Left hindlimb (tissue), 1 donor: ENCODE measurements at regions not wholly inside any gene's neighbourhood (a gene's known extent, or its start where the extent isn't known, plus 50 kb on each side); places are given as distances from the start of the nearest gene placed in this dataset.
"Not testable (repeated sequence)": the region's sequence is repeated elsewhere in the genome, so short reads cannot be mapped to it uniquely, and the experiment has no call there.

Source experiments
- DNase-seq: peaks from one replicate; pipeline ENCODE4 v3.0.0-alpha.2; 2018

DNA sequence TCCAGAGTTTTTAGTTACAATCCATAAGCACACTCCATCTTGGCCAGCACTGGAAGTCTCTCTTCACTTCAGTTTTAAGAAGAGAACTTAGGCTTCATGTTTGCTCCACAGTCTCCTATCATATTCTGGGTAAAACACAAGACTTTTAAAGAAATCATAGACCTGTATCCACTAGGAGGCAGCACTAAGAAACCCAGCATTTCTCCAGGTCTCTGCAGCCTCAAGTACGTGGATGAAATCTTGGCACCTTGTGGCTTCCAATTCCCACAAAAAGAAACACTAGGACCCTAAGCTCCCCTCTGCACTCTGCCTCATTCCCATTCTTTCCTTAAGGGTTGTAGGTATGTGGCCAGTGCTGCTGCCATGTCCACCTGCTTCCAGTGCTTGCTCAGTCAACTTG, 367.3 kb upstream of the CASK start:
- no peak for DNase-seq

DNA sequence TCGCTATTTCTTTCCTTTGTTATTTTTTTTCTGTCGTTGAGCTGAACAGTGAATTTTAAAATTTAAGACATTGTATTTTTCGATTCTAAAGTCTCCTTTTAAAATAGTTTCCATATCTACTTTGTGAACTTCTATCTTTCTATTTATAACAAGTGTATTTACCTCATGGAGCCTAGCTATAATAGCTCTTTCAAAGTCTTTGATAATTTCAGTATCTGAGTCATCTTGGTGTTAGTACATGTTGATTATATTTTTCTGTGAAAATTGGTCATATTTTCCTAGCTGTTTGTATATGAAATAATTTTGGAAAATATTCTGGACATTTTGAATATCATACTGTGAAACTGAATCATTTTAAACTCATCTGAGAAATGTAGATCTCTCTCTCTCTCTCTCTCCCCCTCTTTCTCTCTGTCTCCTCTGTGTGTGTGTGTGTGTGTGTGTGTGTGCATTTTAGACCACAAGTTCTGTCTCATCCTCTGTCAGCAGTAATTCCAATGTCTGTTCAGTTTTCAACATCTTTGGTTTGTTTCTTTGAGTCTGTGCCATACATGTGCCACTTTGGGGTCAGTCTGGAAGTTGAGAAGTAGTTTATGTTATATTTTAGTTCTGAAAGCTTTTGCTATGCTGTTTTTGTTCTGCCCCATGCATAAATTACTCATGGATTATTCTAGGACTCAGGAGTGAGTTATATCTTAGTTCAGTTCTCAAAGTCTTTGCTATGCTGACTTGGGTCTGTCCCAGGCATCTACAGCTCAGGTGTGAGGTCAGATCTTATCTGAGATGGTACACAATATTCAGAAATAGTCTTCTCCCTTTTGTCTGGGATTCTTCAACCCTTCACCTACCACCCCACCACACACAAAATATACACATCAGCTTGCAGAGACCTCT, 366.4 kb upstream of the CASK start:
- DNase-seq, result no peak

DNA sequence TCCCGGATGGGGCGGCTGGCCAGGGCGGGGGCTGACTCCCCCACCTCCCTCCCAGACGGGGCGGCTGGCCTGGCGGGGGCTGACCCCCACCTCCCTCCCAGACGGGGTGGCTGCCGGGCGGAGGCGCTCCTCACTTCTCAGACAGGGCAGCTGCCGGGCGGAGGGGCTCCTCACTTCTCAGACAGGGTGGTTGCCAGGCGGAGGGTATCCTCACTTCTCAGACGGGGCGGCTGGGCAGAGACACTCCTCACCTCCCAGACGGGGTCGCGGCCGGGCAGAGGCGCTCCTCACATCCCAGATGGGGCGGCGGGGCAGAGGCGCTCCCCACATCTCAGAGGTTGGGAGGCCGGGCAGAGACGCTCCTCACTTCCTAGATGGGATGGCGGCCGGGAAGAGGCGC, 362.3 kb upstream of the CASK start:
- not testable (repeated sequence) for DNase-seq

DNA sequence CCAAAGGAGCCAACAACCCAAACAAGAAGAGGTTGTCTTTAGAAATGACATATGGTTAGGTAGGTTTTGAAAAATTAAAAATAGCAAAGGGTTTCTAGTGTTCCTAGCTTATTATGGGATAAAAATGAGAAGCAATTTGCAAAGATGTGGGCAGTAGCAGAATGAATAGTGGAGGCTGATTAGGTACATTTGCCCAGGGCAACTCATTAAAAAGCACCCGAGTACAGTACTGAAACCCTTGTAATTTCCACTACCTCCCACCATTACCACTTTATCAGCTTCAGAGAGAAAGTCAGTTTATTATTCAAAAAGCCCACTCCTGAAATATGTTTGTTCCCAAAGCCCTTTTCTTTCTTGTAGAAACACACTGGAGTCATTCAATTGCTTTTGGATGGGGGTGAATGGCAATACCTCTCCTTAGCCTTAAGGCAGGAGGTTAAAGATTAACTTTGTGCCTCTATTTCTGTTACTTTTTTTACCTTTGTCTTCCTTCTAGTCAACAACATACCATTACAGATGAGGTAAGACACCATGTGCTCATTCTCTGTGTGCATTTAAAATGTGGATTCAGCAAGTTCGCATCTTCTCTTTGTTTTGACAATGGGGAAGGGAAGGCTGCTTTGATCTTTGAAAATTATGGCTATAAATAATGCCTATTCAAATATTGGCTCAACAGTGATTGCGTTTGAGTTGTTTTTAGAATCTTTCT, 353.8 kb upstream of the CASK start:
- DNase-seq, result no peak

DNA sequence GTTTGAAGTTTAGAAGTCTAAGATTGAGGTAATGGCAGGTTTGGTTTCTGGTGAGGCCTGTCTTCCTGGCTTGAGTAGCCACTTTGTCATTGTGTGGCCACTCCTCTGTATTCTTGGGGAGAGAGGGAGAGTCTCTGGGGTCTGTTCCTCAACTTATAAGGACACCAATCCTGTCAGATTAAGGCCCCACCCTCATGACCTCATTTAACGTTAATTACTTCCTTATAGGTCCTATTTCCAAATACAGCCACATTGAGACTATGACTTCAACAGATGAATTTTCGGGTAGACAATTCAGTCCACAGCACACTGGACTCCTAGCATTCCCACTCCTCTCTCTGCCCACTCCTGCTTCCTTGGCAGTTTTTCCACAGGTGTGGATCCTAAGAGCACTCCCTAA, 350.8 kb upstream of the CASK start:
- no peak for DNase-seq

DNA sequence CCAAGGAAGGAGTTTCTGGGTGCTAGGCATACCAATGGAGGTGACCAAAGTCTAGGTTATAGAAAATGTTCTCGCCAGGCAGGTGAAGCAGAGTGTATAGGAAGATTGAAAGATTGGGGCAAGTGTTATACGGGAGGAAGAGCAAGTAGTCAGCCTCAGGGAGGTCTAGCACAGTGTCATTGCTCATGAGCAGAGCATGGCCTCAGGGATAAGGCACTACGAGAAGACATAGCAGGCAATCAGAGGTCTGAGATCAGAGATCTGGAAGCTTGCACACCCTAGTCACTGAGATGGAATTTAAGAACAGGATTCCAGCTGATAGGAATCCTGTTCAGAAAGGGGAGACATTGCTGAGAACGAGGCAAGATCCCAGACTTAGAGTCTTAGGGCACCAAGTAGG, 350.0 kb upstream of the CASK start:
- DNase-seq, result no peak

DNA sequence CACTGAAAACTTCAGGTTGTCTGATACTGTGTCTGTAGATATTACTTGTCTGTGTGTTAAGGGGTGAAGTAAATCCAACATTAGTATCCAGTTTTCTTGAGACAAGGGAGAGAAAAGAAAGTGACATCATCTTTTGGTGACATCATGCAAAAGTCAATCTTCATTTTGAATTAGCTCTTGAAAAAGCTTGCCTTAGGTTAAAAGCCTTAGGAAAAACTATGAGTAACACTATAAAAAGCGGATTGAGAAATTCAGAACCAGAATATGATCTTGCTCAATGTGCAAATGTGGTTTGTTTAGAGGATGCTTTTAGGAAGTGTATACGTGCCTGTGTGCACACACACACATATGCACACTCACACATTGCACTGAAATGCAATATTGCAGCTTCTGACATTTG, 345.8 kb upstream of the CASK start:
- DNase-seq, result no peak

DNA sequence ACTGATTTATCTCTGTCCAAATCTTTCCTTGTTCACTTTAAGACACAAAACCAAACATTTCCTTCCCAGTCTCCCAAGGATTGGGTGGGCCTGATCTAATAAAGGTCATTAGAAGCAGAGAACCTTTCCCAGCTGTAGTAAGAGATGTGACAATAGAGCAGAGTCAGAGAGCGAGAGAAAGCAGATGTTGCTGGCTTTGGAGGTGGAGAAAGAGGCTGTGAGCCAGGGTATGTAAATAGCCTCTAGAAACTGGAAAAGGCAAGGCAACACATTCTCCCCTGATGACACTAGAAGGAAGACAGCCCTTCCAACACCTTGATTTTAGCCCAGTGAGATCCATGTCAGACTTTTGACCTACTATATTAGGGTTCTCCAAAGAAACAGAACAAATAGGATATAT, 337.5 kb upstream of the CASK start:
- DNase-seq, result no peak

DNA sequence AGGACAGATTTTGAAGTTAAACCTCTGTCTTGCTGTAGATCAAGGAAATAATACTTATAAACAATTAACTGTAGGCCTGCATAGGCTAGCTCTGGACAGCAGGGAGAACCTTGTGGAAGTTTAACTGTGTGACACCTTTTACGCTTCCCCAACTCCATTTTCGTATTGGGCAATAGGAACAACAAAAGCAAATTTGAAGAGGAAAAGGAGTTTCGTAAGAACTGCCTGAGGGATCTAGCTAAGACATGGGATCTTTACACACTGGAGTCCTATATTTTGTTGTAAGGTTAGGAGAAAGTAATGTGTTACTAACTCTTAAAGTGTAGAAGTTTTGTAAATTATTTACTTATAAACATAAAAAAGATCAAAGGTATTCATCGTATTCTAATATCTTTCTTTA, 324.9 kb upstream of the CASK start:
- no peak for DNase-seq

DNA sequence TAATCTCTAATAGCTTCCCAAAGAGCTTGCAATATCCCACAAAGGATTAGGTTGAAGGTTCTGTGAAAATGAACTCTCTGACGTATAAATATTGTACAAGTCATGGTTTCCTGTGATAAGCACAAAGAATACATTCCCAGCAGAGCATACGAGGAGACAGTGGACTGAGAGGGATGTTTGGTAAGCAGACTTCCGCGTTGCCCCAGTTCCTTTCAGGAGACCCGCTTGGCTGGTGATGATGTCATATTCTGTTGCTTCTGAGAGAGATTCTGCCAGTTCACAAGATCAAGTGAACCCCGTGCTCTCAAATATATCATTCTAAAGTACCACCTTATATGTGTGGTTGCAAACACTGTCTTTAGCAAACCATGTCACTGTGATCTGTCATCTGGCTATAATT, 323.9 kb upstream of the CASK start:
- DNase-seq, result no peak

DNA sequence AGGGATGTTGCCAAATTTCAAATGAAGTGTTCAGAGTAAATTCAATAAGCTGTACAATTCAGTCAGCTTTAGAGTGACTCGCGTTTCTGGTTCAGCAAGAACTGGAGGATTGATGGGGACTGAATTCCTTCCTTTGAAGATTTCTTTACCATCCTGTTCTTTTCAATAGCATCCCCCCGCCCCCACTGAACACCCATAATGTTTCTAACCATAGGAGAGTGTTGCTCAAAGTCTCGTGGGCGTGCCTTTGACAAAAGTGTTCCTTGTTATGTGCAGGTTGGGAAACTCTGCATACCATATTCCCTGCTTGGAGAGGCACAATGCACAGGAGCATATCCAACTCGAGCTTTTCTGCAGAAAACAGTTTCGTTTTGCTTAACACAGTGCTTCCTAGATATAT, 323.5 kb upstream of the CASK start:
- DNase-seq, result no peak

DNA sequence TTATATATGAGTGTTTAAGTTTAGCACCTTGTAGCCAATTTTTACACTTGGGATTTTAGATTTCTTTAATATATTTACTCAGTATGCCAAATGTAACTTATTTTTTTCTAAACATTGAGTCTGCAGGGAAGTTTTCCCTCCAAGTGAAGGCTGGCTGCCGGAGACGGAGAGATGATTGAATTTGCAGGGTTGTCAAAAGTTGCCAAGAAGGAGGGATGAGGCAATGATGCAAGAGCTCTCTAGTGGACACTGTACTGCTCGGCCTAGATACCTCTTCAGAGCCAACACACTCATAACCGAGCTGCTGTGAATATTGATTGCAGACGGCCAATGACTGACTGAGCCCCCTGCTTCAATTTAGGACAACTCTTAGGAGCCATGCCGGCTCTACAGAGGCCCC, 318.6 kb upstream of the CASK start:
- DNase-seq, result peak; percentile 56

DNA sequence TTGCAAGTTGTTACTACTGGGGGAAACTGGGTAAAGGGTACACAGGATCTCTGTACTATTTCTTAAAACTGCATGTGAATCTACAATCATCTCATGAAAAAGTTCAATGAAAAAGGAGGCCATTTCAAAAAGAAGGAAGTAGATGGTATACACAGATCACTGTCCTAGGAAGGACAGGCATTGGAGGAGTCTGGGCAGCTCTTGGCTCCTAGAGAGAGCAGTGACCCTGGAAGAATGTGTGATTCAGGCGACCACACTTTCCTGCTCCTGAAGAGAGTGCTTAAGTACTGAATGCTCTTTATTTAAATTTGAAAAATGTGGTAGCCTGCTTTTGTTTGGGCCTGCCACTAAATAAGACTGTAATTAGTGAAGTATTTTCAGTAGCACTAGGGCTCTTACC, 318.1 kb upstream of the CASK start:
- no peak for DNase-seq

DNA sequence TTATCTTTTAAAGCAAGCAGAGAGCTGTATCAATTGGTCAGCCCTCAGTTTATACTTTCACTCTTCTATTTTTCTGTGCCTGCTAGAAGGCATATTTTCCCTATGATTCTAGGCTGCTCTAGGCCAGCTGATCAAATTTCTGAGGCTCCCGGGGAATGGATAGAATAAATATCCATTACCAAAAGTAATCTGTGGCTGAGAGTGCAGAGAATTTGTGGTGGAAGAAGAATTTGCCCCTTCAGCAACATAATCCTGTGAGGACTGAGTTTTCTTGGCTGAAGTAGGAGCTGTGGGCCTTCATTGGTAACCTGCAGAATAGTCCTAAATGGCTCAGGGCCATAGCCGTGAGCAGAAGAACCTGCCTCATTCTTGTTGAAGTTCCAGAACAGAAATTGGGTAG, 314.6 kb upstream of the CASK start:
- no peak for DNase-seq

DNA sequence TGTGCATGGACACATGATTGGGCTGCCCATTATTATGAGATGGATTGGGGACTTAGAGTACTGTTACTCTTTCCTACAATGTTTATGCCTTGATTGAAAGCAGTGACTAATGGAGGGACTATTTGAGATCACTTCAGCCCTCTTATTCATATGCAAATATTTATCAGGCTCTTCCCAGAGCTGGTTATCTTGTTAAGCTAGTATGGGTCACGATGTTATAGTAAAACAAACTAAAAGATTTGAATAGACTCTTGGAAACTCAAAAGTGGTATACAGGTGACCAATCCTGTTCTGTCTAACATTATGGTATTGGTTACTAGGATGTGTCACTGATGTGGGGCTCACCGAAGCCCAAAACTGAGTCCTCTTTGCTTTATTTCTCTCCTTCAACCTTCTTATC, 306.2 kb upstream of the CASK start:
- DNase-seq, result no peak

DNA sequence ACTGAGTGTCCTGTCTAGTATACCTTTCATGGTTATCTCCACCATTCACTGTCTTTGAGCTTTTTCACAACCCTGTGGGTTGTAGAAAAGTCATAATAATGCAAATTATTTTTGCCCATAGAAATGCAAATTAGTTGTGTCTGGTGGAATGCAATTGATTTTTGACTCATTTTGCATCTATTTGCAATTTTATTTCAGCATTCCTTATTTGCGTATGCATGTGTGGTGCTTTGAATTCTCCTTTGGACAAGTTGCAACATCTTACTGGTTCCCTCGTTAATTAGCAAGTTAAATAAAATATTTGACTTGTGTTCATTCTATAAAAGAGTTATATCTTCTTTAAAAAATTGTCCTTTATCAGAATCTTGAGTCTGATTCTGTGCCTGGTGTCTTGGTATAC, 297.3 kb upstream of the CASK start:
- no peak for DNase-seq

DNA sequence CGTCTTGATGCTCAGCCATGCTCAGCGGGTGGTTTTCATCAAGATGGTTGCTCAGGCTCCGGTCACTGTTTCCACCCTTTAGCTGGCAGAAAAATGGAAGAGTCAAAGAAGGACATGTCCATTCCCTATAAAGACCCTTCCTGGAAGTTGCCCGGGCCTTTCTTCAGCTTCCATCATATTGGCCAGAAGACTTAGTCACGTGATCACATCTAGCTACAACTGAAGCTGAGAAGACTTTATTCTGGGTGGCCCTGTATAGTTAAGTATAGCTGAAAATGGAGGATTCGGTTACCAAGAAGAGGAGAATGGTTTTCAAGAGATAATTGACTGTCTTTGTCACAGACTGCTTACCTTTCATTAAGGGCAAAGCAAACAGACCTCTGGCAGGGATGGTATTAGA, 296.7 kb upstream of the CASK start:
- DNase-seq, result no peak

DNA sequence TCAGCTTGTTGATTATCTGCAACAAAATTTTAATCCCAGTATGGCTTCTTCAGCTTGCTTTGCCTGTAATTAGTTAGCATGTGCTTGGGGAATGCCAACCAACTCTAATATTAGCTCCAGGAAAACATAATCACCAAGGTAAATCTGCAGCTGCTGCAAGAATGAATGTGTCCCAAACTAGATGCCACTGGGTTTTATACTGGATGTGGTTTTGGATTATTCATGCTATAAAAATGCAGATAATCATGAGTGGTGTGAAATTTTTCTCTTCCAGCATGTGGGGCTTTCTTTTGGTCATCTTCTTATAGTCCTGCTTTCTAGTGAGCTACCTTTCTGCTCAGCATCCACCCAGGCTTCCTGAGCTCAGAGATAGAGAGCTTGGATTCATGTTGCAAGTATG, 295.9 kb upstream of the CASK start:
- no peak for DNase-seq

DNA sequence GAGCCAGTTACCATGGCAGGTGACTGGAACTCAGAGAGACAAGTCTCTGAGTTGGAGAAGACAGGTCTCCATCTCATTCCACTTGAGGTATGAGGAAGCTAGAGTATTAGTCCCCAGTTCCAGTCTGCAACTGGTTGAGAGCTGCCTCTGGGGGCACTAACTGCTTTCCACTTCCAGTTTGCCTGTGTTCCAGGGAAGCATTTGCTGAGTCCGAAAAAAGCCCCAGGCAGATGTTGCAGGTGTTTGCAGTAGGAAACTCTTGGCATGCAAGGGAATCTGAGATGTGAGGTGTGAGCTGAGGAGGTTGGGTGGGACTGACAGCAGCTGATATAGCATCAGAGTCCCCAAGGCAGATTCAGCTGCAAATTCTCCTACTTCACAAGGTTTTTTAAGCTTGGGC, 272.2 kb upstream of the CASK start:
- no peak for DNase-seq

DNA sequence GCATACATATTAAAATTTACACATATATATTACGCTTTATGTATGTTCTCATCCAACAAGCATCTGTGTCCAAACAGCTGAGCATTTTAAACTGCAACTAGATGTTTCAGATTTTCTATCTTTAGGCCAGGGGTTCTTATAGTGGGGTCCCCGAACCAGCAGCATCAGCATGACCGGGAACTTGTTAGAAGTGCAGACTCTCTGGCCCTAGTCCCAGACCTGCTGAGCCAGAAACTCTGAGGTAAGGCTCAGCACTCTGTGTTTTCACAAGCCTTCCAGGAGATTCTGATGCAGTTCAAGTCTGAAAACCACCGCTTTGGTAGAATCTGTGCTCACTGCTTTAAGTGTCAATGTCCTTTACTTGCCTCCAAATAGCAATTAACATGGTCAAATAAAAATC, 266.2 kb upstream of the CASK start:
- no peak for DNase-seq

DNA sequence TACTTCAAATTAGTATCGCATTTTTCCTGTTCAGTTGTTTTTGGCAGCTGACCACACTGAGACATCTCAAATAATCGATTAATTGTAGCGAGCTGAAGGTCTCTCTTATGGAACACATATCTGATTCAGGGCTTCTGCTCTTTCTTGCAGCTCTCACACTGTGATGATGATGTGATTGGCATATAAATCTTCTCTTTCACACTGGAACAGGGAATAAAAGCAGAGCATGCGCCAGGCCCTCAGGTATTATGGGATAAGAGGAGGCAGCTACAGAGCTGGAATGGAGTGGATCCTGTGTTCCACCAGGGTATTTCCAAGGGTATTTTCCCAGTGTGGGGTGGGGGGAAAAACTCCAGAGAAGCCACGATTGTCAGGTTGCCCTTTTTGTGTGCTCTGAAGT, 265.4 kb upstream of the CASK start:
- DNase-seq, result no peak

DNA sequence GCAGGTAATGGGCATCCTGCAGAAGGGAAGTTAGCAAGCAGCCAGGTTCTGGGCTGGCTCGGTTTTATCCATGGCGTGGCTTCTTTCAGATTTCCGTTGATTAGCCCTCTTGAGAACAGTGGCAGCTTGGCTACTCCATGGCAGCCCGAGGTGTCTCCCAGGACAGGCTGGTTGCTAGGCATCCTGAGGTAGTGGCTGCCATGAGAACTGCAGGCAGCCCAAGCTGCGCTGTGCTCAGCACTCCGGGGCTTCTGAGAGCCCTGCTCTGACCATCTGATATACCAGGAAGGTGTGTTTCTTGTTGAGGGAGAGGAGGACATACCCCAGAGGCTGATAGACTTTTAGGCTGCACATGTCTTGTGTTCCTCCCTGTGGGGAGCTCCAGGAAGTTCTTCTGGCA, 253.4 kb upstream of the CASK start:
- DNase-seq, result no peak

DNA sequence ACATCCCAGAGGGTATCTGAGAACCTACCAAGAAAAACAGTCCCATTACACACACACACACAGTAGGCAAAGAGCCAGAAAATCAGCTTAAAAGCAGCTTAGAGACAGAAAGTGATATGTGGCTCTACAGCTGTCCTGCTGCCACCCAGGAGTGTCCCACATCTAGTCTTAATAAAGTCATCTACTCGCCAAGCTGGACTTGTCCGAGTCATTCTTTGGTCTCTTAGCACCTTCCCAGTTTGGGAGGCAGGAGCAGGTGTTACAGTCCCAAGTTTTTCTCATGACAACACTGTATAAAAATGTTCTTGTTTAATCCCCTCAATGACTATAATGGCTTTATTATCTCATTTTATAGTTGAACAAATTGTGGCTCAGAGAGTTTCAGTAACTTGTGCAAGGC, 252.5 kb upstream of the CASK start:
- no peak for DNase-seq

DNA sequence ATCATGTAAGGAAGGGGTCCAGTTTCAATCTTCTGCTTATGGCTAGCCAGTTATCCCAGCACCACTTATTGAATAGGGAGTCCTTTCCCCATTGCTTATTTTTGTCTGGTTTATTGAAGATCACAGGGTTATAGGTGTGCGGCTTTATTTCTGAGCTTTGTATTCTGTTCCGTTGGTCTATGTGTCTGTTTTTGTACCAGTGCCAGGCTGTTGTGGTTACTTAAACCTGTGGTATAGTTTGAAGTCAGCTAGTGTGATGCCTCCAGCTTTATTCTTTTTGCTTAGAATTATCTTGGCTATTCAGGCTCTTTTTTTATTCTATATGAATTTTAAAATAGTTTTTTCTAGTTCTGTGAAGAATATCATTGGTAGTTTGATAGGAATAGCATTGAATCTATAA, 234.6 kb upstream of the CASK start:
- DNase-seq, result not testable (repeated sequence)

DNA sequence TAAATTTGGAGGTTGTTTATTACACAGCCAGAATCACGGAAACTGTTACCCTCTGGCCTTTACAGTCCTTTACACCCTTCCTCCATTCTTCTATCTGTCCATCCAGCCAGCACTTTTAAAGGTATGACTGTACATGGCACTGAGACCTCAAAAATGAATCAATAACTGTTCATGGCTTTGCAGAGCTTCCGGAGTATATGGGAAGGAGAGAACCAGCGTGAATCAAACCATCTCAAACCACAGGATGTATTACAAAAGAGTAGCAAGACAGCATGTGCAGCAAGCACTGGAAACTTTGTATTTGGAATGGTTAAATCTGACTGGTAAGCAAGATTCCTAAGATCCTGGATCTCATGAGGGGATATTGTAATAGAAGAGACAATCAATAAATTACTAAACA, 228.5 kb upstream of the CASK start:
- no peak for DNase-seq
